HG03442 (cell line): ENCODE measurements at regions not wholly inside any gene's neighbourhood (a gene's known extent, or its start where the extent isn't known, plus 50 kb on each side); places are given as distances from the start of the nearest gene placed in this dataset.

Experiments used
- ATAC-seq: cut with Tn5 transposase; IDR thresholded peaks from one replicate; pipeline ENCODE4 v1.9.1; 2021; ENCODE audit warnings: mild to moderate bottlenecking, moderate library complexity; ENCODE audit not compliant: unreplicated experiment

DNA sequence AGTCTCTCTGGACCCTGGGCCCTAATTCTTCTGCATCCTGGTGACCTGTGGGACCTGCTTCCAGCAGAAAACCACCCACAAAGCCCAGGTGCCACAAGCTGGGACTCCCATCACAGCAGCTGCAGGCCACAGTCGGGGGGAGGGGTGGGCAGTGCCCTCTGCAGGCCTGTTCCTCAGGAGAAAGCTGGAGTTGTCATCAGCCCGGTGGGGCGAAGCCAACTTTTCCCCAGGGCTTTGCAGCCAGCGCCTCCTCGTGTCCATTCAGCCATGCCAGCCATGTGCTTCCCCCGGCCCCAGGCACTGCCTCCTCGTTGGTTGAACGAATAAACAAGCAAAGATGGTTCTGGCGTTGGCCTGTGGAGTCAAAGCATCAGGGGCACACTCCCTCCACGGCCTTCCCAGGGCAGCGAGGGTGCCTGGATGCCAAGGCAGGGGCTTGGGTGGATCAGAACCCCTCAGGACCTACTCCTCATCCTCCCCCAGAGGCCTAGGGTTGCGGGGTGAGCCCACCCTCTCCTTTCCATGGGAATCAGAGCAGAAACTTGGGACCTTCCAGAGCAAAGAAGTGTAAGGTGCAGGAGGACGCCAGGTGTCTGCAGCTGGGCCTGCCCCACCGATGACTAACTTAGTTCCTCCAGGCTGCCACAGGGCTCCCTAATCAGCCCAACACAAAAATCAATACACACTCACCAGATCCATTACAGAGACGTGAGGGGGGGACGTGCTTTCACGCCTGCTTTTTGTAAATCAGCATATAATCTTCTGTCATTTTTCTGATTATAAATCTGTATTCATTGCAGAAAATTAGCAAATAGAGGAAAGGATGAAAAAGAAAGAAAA, 75.7 kb upstream of the RAB6C start:
- no peak for ATAC-seq

DNA sequence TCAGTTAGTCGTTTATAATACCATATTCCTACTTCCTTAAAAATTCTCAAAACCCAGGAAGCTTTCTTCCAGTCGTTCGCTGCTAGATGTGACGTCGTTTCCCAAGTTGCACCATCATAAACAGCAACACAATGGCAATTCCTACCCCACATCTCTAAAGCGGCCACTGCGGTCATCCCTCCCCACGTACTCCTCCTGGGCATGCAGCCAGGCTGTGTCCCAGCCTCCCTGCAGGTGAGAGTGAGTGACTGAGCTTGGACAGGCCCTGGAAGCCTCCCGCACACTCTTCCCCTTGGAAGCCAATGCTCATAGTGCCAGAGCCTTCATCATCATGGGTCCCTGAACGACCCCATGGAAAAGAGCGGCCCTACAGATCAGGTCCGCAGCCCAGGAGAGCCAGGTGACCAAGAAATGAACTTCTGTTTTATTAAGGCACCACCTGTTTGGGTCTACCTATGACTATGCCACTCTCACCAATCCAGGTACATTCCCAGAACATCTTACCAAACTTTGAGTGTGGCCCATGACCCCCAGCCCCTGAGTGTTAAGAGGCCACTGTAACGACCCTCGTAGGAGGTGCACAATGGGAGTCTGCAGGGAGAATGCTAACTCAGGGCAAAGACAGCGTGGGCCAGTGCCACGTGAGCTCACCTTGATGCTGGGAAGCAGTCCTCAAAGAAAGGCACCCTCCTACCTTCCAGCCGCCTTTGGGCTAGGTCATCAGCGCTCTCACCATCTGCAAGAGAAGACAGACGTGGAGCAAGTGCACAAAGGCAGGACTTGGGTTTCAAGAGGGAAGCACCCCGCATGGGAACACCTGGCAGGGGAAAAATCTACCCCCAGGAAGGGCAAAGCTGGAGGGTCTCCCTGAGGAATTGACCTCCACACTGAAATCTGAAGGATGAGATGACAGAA, 74.7 kb upstream of the RAB6C start:
- ATAC-seq = no peak

DNA sequence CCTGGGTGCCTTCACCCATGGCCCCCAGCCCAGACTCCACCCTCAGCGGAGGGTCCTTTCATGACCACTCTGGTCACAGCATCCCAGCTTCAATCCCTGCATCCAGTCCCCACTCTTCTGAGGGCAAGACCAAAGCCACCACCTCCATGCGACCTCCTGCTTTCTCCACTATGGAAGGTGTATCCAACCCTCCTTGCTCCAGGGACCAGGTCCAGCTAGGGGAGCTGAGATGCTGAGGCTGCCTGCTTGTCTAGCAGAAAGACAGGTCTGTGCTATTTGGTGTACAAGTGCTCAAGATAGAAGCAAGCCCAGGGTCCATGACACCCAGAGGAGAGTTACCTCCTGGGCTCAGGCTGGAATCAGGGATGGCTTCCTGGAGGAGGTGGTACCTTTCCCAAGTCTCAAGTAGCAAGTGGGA, 73.8 kb upstream of the RAB6C start:
- ATAC-seq = no peak

DNA sequence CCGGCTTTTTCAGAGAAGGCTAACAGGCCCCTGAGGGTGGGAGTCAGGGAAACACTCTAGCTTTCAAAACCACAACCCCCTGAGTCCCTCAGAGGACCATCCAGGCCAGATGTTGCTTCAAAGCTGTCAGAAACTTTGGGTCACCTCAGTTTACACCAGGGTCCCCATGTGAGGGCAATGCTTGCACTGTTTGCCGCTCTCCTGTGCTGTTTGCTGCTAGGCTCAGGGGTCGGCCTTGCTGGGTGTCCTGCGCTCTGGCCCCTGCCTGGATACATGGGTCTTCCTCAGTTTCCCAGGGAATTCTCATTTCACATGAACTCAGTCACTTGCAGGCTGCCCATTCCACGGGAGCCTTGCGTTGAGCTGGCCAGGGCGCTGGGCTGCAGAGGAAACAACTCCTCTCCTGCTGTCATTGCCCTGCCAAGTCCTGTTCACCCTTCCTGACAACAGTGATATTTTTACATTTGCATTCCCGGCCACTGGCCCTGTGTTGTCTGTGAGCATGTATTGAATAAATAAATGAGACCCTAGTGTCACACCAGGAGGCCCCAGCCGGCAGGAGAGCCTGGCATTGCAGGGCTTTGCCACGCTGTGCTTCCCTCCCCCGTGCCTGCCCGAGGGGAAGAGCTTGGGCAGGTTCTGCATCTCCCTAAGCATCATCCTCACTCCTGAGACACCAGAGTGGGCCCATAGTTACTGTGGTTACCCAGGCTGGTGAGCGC, 73.2 kb upstream of the RAB6C start:
- ATAC-seq = no peak

DNA sequence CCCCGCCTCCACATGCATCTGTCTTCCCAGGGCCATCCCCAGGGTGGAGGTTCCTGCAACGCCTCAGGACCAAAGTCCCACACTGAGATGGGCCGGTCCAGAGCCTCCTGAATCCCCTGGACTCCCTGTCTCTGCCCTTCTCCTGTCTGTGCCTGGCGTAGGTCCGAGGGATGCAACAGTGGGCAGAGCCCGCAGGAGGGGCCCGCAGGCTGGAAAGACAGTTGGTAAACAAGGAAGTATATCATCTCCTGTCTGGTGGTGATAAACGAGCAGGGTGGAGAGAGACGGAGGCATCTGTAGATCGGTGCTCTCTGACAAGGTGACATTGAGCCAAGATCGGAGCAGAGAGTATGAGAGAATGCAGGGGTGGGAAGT, 72.6 kb upstream of the RAB6C start:
- ATAC-seq = no peak

DNA sequence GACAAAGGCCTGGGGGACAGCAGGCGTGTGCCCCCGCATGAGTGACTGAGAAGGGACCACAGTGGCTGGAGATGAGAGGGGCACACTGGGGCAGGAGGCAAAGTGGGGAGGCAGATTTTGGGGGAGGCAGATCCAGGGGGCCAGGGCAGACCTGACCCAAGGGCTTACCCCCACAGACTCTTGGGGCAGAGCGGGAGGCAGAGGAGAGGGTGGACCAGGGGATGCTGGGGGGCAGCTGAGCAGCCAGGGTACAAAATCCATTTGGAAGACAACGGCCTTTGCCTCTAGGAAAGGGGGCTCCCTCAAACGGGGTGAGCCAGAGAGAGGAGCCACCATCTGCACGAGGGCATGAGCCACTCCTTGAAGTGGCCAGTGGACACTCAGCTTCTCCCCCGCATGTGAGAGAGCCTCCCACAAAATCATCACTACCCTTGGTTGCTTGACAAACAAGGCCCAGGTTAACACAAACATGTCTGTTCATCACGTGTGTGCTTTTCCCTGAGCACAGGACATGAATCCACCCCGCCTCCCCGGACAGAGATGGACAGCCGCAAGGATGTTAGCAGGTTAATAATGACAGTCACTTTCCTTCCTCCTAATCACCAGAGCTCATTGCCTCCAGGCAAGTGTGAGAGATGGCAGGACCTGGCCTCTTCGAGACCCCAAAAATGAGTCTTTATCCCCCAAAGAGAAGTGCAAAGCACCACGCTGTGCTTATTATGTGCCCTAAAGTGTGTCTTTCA, 72.0 kb upstream of the RAB6C start:
- ATAC-seq = no peak

DNA sequence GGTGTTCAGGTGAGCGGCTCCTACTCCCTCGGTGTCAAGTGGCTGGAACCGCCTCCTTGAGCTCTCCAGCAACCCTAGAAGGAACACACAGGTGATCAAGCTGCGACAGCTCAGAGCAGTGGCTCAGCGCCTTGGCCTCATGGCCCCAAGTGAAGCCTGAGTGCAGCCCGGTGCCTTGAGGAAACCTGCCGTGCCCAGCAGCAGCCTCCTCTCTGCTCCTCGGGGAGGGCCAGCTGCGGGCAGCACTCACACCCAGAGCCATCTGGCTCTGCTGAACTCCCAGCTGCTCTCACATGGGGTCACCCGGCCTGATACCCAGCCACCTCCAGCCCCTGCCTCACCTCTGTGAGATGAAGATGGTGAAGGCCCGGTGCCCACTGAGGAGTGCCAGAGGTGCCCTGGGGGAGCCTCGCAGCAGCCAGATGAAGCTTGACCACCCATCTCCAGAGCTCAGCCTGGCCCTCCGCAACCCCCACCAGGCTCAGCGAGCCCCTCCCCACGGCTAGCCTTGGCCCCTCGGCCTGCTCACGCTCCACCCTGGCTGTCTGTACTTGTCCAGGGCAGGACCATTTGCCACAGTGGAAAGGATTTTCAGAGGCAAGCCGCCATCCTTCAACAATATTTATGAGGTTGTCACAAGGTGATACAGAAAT, 70.6 kb upstream of the RAB6C start:
- ATAC-seq = no peak

DNA sequence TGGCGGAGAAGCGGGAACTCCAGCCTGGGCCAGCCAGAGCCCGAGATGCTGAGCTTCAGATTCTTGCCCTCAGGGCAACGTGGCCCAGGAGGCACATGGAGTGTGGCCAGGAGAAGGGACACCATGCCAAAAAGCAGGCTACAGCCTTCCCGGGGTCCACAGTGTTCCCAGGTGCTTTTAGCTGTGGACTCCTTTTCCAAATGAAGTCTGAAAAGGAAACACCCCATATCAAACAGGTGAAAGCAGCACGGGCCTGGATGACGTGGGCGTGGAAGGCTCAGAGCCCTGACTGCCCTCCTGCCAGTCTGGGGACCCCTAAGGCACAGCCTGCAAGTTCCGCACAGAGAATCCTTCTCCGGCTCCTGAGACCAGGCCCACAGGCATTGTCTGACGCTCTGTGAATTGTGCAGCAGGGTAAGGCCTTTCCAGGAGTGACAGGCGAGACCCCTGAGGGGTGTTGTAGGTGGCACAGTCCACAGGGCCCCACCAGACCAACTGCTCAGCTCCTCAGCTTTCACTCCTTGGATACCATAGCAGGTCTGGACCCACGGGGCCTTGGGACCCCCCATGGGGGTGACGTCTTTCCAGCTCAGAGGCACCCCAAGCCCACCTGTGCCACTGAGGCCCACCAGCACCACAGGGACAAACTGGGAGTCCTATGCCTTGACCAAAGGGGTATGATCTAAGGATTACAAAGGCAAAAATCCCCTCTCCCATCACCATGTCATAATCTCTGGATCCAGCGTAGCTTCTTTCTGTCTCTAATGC, 69.6 kb upstream of the RAB6C start:
- ATAC-seq = no peak

DNA sequence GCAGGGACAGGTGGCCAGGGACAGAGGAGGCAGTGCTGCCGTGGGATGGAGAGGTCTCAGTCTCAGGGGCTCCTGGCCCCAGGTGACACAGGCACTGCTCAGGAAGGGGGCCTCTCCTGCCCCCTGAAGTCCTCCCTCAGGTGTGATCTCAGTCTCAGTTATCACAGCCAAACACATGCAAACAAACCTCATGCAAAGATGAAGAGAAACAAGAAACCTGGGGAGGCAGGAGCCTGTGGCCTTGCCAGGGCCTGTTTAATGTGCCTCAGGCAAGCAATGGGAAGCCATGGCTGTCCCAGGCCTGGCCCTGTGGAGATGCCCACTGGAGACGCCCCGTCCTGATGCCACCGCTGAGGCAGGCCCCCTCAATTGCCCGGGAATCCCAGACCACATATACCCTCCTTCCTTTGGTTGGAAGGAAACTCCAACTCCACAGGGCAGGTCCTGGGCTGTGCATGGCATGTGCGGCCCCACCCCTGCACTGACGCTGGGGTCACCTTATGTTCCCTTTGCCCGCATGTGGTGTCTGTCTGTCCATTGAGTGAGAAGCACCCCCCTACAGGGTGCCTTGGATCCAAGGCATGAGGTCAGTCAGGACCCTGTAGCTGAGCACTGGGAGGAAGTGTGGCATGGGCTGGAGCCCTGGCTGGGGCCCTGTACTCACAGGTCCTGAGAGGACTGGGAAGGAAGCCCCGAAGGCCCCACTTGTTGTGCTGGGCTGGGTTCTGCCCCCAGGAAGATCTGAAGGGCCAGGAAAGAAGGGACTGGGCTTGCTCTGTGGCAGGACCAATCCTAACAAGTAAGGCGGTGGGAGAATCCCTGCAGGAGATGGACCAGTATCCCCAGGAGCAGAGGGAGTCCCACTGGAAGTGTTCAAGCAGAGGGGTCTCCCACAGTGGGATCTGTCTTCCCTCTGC, 68.8 kb upstream of the RAB6C start:
- no peak for ATAC-seq

DNA sequence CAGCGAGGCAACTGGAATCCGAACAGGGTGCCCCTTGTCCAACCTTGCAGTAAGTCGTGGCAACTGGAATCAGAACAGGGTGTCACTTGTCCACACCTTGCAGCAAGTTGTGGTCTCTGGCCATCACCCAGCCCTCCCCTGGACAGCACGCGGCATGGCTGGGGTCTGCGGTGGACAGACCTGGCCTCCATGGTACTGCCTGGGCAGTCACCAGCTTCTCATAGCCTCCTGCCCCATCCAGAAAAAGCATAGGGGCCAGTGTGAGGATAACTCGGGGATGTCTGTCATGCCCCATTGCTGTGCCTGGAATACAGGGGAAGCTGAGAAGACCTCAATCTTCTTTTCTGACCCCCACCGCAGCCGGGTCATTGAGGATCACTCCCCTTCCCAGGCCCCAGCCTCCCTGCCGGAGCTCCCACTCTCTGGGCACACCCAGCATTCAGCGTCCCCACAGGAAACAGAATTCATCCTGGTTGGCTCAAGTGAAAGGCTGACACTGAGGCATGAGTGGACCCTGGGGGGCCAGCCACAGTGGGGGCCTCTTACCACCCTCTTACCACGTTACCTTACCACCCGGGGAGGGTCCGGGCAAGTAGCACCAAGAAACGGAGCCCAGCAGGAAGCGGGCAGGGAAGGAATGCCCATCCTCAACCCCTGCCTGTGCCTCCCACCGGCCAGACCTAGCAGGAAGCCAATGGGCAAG, 68.0 kb upstream of the RAB6C start:
- ATAC-seq = no peak

DNA sequence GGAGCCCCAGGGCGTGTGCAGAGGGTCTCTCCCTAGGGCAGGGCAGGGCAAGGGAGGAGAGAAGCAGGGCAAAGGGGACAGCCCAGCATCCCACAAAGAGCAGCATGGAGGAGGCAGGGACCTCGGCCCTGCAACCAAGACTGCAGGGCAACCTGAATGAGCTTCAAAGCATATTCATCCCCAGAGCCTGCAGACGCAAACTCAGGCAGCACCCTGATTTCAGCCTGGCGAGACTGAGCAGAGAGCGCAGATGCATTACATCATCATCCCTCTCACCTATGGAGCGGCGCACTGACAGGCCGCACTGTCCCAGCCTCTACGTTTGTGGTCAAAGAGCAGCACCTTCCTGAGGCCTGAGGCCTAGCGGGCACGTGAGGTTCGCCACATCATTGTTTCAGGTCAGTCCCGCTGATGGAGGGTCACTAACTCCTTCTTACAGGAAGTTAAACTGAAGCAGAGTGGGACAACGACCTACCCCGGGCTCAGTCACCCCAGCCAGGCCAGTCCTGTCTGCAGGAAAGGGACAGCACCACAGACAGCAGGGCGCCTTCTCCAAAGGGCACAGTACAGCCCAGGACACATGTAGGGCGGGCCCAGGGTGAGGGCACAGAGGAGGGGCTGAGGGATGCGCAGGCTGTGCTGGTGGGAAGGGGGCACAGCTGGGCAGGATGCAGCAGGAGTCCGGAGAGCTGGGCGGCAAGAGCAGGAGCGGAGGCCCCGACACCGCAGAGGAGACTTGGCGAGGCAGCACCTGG, 67.2 kb upstream of the RAB6C start:
- ATAC-seq = no peak

DNA sequence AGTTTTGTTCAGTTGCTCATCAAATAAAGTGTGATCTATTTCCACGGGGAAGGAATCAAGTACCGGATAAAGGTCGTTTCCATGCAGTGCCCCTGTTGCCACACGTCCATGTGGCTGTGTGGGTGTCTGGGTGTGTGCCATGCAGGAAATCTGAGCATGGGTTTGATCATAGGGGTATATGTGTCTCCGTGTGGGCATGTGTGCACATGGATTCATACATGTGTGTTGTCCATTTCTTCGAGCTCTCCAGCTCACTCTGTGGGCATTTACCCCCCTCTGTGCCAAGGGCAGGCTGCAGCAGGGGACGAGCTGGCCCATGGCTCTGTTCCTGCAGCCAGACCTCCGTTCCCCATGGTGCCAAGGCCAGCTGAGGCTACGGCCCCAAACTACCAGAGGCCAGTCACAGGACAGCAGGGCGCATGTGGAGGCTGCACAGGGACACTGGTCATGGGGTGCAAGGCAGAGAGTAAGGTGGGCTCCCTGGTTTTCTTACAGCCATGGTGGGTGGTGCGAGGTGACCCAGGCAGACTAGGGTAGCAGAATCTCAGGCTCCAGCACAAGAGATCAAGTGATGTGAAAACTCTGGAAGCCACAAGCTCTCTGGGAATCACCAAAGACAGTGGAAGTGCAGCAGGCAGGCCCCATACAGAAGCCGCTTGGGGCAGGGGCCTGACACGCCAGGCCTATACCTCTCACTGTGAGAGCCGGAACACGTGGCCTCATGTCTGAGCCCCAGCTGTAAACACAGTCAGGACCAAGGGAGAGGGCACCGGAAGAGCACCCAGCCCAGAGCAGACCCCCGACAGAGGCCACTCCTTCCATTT, 66.4 kb upstream of the RAB6C start:
- no peak for ATAC-seq

DNA sequence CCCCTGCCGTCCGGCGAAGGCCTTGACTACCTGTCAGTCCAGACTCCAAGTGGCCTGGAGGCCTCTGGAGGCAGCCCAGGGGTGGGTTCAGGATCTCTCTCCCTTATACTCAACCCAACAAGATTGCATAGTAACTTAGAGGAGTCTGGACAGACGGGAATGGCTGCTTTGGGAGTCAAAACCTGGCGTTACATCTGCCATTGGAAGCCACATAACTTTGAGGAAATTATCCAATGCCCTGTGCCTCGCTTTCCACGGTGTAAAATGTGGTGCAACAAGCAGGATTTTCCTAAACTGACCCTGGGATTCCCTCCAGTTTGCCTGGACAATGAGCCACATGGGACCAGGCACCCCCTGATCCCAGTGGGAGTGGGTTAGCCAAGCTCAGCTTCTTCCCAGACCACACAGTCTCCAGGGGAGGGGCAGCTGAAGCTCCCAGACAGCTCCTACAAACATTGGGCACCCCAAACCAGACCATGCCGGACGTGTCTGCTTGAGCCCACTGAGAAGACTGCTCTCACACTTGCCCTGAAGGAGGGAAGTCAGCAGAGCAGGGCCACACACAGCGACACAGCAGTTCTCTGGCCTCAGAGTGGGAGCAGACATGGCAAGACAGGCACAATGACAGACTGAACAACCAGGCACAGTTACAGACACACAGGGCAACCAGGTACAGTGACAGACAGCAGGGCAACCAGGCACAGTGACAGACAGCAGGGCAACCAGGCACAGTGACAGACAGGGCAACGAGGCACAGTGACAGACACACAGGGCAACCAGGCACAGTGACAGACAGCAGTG, 65.6 kb upstream of the RAB6C start:
- ATAC-seq = no peak

DNA sequence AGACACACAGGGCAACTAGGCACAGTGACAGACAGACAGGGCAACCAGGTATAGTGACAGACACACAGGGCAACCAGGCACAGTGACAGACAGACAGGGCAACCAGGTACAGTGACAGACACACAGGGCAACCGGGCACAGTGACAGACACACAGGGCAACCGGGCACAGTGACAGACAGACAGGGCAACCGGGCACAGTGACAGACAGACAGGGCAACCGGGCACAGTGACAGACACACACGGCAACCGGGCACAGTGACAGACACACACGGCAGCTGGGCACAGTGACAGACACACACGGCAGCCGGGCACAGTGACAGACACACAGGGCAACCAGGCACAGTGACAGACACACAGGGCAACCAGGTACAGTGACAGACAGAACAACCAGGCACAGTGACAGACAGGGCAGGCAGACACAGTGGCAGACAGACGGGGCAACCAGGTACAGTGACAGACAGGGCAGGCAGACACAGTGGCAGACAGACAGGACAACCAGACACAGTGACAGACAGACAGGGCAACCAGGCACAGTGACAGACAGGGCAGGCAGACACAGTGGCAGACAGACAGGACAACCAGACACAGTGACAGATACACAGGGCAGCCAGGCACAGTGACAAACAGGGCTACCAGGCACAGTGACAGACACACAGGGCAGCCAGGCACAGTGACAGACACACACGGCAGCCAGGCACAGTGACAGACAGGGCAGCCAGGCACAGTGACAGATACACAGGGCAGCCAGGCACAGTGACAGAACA, 64.7 kb upstream of the RAB6C start:
- ATAC-seq = no peak
